ENCODE measurements at regions not wholly inside any gene's neighbourhood (a gene's known extent, or its start where the extent isn't known, plus 50 kb on each side); places are given as distances from the start of the nearest gene placed in this dataset.
"Not testable (repeated sequence)": the region's sequence is repeated elsewhere in the genome, so short reads cannot be mapped to it uniquely, and the experiment has no call there.

DNA sequence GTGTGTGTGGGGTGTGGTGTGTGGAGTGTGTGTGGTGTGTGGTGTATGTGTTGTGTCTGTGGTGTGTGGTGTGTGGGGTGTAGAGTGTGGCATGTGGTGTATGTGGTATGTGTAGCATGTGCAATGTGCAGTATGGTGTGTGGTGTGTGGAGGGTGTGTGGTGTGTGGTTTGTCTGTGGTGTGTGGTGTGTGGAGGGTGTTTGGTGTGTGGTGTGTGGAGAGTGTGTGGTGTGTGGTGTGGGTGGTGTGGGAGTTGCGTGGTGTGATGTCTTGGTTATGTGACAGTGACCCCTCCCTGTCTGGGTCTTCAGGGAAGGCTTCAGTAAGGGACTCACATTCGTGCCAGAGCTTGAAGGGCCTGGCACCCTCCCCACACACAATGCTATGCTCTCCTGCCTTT lies 718.2 kb upstream of the SOX11 start:
- no peak for DNase-seq (ENCODE audit: low spot score)
- TF ChIP-seq, protein P1, sequence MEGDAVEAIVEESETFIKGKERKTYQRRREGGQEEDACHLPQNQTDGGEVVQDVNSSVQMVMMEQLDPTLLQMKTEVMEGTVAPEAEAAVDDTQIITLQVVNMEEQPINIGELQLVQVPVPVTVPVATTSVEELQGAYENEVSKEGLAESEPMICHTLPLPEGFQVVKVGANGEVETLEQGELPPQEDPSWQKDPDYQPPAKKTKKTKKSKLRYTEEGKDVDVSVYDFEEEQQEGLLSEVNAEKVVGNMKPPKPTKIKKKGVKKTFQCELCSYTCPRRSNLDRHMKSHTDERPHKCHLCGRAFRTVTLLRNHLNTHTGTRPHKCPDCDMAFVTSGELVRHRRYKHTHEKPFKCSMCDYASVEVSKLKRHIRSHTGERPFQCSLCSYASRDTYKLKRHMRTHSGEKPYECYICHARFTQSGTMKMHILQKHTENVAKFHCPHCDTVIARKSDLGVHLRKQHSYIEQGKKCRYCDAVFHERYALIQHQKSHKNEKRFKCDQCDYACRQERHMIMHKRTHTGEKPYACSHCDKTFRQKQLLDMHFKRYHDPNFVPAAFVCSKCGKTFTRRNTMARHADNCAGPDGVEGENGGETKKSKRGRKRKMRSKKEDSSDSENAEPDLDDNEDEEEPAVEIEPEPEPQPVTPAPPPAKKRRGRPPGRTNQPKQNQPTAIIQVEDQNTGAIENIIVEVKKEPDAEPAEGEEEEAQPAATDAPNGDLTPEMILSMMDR (IDR thresholded peaks at IDR 0.05; ENCODE audit: extremely low read depth, missing control alignments) = no peak

DNA sequence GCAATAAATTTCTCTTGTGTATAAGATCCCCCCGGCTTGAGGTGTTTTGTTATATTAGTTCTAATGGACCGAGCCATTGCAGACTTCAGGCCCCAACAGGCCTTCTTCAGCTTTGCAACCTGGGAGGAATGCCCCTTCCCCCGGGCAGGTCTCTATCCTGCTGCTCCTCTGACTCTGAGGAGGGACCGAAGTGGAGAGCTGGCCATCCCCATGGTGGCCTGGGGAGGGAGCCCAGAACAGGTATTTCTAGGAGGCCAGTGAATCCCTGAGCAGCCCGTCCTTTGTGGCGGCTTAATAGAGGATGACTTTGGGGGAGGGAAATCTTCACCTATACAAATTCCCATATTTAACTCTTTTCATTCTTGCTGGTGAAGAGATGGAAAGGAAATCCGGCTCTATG lies 715.8 kb upstream of the SOX11 start:
- DNase-seq (ENCODE audit: low spot score) = no peak
- TF ChIP-seq, protein P1 (IDR thresholded peaks at IDR 0.05; ENCODE audit: extremely low read depth, missing control alignments) = no peak

GRCh38 chr2:4979111-4979510 lies 713.1 kb upstream of the SOX11 start:
- TF ChIP-seq, protein P1 (IDR thresholded peaks at IDR 0.05; ENCODE audit: extremely low read depth, missing control alignments) = no peak
- no peak for DNase-seq (ENCODE audit: low spot score)

- DNase-seq (ENCODE audit: low spot score) = no peak
- TF ChIP-seq, protein P1 (IDR thresholded peaks at IDR 0.05; ENCODE audit: extremely low read depth, missing control alignments) = no peak
These were observed 711.2 kb upstream of the SOX11 start for GRCh38 chr2:4980995-4981394.

DNA sequence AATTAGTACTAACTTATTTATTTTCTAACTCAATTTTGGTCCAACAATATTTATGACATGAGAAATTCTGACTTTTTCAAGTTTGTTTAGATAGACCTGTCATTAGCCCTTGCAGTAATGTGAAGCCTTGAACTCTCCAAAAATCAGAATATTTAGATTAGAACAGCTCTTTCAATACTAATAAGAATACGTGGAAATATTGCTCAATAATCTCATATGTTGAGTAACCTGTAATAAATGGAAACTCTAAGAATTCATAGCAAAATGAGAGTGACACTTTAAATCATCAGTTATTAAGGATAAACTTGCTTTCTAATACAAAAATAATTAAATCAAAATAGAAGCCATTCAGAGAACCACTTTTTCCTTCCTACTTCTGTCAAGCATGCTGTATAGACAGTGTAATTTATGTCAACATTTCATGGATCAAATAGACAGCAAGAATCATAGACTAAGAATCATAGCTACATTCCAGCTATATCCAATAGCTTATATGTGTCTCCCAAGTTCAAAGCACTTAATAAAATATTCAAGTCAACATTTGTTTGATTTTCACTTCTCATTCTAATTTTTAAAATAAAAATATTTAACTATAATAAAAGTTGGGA lies 710.3 kb upstream of the SOX11 start:
- DNase-seq (ENCODE audit: low spot score) = no peak
- TF ChIP-seq, protein P1 (IDR thresholded peaks at IDR 0.05; ENCODE audit: extremely low read depth, missing control alignments) = no peak

- DNase-seq (ENCODE audit: low spot score) = not testable (repeated sequence)
These were observed 703.7 kb upstream of the SOX11 start for GRCh38 chr2:4988444-4988843.

GRCh38 chr2:4992226-4992625 lies 700.0 kb upstream of the SOX11 start:
- no peak for DNase-seq (ENCODE audit: low spot score)

GRCh38 chr2:4995466-4995865 lies 696.7 kb upstream of the SOX11 start:
- DNase-seq (ENCODE audit: low spot score) = no peak
- TF ChIP-seq, protein P1 (IDR thresholded peaks at IDR 0.05; ENCODE audit: extremely low read depth, missing control alignments) = no peak

More at GRCh38 chr2:4992226-4992625, 700.0 kb upstream of the SOX11 start:
- TF ChIP-seq, protein P1 (IDR thresholded peaks at IDR 0.05; ENCODE audit: extremely low read depth, missing control alignments) = no peak

Data from GM20000 (cell line).